Esophagus muscularis mucosa (tissue), 4 donors: ENCODE measurements at regions not wholly inside any gene's neighbourhood (a gene's known extent, or its start where the extent isn't known, plus 50 kb on each side); places are given as distances from the start of the nearest gene placed in this dataset.

ENCODE experiments used
- EP300 ChIP-seq: sonication (generic); formaldehyde crosslinking; IDR thresholded peaks from one replicate; pipeline ENCODE4 v1.6.1; 2017; ENCODE audit warnings: antibody characterized with exemption
- POLR2A ChIP-seq: fragments of 450-650 bp; IDR thresholded peaks from one replicate; pipeline ENCODE4 v1.6.1; 2017; ENCODE audit warnings: antibody characterized with exemption, moderate library complexity, mild to moderate bottlenecking, low read depth
- POLR2AphosphoS5 ChIP-seq, 2 donors: sonication (generic); formaldehyde crosslinking; IDR thresholded peaks; one replicate each; pipeline ENCODE4 v1.6.1; 2017; ENCODE audit warnings: antibody characterized with exemption in 2 of 2
- TF ChIP-seq, protein P1 (sequence below), 3 experiments: fragments of 200-600 bp in 2 of 3; fragments of 450-650 bp in 1 of 3; sonication (generic) in 2 of 3; IDR thresholded peaks; one replicate each; pipeline ENCODE4 v1.5.1; 2017 to 2019; ENCODE audit warnings: antibody characterized with exemption in 3 of 3, mild to moderate bottlenecking in 2 of 3, moderate library complexity in 1 of 3

DNA sequence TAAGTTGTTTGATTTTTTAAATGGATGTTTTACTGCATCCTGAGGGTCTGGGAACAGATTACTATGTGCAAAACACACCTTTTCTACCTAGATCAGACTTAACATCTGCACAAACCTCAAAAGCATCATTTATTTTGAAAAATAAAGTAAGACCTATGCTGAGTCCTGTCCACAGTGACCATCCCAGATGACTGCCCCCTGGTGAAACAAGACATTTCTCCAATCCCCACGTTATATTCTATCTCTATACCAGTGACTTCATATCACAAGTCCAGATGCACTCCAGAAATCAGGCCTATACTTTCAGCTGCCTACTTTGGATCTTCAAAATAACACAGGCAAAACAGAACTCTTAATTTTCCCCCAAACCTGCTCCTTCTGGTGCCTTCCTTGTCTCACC, 143.2 kb downstream of the P2RY1 start:
- TF ChIP-seq, protein P1, sequence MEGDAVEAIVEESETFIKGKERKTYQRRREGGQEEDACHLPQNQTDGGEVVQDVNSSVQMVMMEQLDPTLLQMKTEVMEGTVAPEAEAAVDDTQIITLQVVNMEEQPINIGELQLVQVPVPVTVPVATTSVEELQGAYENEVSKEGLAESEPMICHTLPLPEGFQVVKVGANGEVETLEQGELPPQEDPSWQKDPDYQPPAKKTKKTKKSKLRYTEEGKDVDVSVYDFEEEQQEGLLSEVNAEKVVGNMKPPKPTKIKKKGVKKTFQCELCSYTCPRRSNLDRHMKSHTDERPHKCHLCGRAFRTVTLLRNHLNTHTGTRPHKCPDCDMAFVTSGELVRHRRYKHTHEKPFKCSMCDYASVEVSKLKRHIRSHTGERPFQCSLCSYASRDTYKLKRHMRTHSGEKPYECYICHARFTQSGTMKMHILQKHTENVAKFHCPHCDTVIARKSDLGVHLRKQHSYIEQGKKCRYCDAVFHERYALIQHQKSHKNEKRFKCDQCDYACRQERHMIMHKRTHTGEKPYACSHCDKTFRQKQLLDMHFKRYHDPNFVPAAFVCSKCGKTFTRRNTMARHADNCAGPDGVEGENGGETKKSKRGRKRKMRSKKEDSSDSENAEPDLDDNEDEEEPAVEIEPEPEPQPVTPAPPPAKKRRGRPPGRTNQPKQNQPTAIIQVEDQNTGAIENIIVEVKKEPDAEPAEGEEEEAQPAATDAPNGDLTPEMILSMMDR (IDR thresholded peaks at IDR 0.05), result no peak
- TF ChIP-seq POLR2AphosphoS5 (IDR thresholded peaks at IDR 0.05), result no peak
- no peak for TF ChIP-seq POLR2A
- TF ChIP-seq EP300, result no peak
